DOHH2 (cell line): ENCODE measurements at regions not wholly inside any gene's neighbourhood (a gene's known extent, or its start where the extent isn't known, plus 50 kb on each side); places are given as distances from the start of the nearest gene placed in this dataset.

Experiments
- CTCF ChIP-seq: fragments of 200-600 bp; sonication (generic); IDR thresholded peaks from one replicate; pipeline ENCODE4 v1.5.1; 2014; ENCODE audit warnings: antibody characterized with exemption, mild to moderate bottlenecking, low read depth, low read length; ENCODE audit not compliant: poor library complexity, severe bottlenecking
- EZH2phosphoT487 ChIP-seq: fragments of 200-600 bp; sonication (generic); IDR thresholded peaks from 2 replicates; pipeline ENCODE4 v1.6.1; 2017; ENCODE audit warnings: borderline replicate concordance, mild to moderate bottlenecking, antibody characterized with exemption, low read length, moderate library complexity, mixed read lengths

- TF ChIP-seq CTCF (no peak), EZH2phosphoT487 (no peak)
These were observed 117.9 kb downstream of the NXNL2 start for GRCh38 chr9:88652876-88653275.
